Effector memory CD8-positive, alpha-beta T cell (primary cell): ENCODE measurements at regions not wholly inside any gene's neighbourhood (a gene's known extent, or its start where the extent isn't known, plus 50 kb on each side); places are given as distances from the start of the nearest gene placed in this dataset.
"Not testable (repeated sequence)": the region's sequence is repeated elsewhere in the genome, so short reads cannot be mapped to it uniquely, and the experiment has no call there.

Experiments
- ATAC-seq: fragments of 150-1000 bp; cut with Tn5 transposase; replicated peaks from 2 replicates; pipeline ENCODE4 v1.10.0; 2021; ENCODE audit warnings: mild to moderate bottlenecking, moderate library complexity
- DNase-seq, 3 experiments: peaks; one replicate each; pipeline ENCODE4 v3.0.0; 2021
- H3K27ac Mint-ChIP-seq, 2 donors: one replicate each; pipeline ENCODE4 v1.8.0; 2022; ENCODE audit warnings: mild to moderate bottlenecking in 2 of 2, mixed read lengths in 2 of 2, moderate library complexity in 2 of 2
- H3K27me3 Mint-ChIP-seq, 2 donors: one replicate each; pipeline ENCODE4 v1.8.0; 2022; ENCODE audit warnings: mixed read lengths in 2 of 2
- H3K36me3 Mint-ChIP-seq: one replicate; pipeline ENCODE4 v1.8.0; 2022; ENCODE audit warnings: mild to moderate bottlenecking, moderate library complexity, mixed read lengths; ENCODE audit not compliant: insufficient read depth
- H3K4me1 Mint-ChIP-seq, 2 donors: one replicate each; pipeline ENCODE4 v1.8.0; 2022; ENCODE audit warnings: low read depth in 2 of 2, mixed read lengths in 2 of 2
- H3K4me3 Mint-ChIP-seq, 2 donors: one replicate each; pipeline ENCODE4 v1.8.0; 2022; ENCODE audit warnings: mild to moderate bottlenecking in 2 of 2, mixed read lengths in 2 of 2, moderate library complexity in 2 of 2
- H3K9me3 Mint-ChIP-seq, 2 donors: one replicate each; pipeline ENCODE4 v1.8.0; 2022; ENCODE audit warnings: mixed read lengths in 2 of 2

DNA sequence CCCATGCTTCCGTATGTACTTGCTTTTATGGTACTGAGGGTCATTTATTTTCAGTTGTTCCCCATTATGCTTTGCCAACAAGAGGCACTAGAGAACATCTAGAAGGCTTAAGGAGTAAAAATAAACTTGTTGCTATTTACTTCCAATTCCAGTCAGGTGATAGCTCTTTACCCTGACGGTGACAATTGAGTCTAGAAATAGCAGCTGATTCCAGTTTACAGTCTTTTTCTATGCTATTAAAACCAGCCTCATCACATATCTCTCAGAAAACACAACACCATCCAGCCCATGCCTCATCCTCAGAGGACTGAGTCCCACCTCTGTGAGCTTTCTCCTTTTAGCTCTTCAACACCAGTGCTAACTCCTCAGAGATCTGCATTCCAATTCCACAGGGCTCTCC, 327.0 kb downstream of the GPD2 start:
- DNase-seq: no peak
- Mint-ChIP-seq H3K27ac (no peak overlapping the region), H3K9me3 (no peaks in the 10 kb centered on the region), H3K4me3 (no peak overlapping the region), H3K36me3 (no peaks in the 10 kb centered on the region), H3K27me3 (peaks cover 0 to 14% of the 10 kb centered on the region in 2 donors), H3K4me1 (no peaks in the 10 kb centered on the region)
- no peak for ATAC-seq

DNA sequence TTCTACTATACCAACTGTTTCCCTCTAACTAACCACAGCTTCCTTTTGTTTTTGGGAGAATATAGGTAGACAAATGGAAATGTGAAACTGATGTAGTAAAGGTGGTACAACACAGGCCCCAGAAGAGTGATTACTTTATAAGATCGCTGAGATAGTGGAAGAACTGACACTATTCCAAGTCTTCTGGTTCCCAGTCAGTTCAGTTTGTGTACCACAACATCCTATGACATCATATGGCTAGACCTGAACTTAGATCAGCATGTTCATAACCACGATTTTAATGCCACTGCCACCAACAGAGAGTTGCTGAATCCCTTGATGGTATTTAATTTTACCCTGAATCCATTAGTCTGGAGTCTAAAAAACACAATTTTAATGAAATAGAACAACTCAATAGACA, 328.9 kb downstream of the GPD2 start:
- Mint-ChIP-seq H3K4me1 (no peaks in the 10 kb centered on the region), H3K27me3 (peaks cover 0 to 2% of the 10 kb centered on the region in 2 donors), H3K4me3 (no peak overlapping the region), H3K9me3 (peaks cover 1 to 8% of the 10 kb centered on the region in 2 donors), H3K27ac (no peak overlapping the region), H3K36me3 (no peaks in the 10 kb centered on the region)
- no peak for DNase-seq
- ATAC-seq: no peak

DNA sequence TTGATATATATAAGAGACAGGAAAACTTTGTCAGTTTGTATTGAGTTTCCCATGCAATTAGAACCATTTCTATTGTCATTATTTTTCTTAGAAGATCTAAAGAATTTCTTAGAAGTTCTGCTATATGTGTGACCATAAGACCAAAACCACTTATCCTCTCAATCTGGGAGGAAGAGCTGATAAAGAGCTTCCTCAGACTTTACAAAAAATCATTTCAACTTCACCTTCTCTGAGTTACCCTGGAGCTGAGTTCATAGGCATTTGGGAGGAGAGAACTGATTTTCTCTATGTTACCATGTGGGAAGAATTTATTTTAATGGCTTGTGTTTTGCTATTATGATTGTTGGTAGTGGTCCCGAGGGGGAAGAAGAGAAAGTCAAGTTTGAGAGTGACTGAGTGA, 329.3 kb downstream of the GPD2 start:
- Mint-ChIP-seq H3K27ac (no peak overlapping the region), H3K36me3 (no peaks in the 10 kb centered on the region), H3K4me3 (no peak overlapping the region), H3K9me3 (peaks cover 1 to 9% of the 10 kb centered on the region in 2 donors), H3K27me3 (no peaks in the 10 kb centered on the region), H3K4me1 (no peaks in the 10 kb centered on the region)
- ATAC-seq (no peak), DNase-seq (no peak)

DNA sequence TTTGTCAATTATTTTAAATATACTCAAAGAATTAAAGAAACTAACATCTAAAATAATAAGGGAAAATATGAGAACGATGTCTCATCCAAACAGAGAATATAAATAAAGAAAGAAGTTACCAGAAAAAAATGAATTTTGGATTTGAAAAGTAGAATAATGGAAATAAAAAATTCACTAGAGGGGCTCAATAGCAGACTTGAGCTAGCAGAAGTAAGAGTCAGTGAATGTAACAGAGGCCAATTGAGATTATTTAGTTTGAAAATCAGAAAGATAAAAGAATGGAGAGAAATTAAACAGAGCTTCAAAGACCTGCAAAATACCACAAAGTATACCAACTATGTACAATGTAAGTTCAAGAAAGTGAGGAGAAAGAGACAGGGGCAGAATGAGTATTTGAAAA, 333.6 kb downstream of the GPD2 start:
- H3K4me1 Mint-ChIP-seq: no peaks in the 10 kb centered on the region
- ATAC-seq (no peak), DNase-seq (no peak)
- peaks cover 1 to 9% of the 10 kb centered on the region in 2 donors for H3K9me3 Mint-ChIP-seq
- H3K27me3 Mint-ChIP-seq: no peaks in the 10 kb centered on the region
- H3K4me3 Mint-ChIP-seq: no peak overlapping the region
- no peak overlapping the region for H3K27ac Mint-ChIP-seq
- no peaks in the 10 kb centered on the region for H3K36me3 Mint-ChIP-seq

DNA sequence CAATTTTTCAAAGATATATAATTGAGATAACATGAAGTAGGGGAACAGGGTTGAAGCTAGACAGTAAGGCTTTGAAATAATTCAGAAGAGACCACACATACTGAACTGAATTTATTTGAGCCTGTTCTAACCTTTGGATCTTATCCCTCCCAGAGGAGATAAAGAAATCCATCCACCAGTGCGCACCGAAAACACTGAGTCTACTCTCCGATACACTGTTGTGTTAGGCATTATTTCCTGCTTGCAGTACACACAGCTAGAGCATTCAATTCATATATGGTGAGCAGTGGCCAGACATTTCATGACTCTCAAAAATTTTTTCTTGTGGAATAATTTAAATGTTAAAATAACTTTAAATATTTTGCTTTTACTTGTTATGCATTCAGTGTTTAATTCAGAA, 342.7 kb downstream of the GPD2 start:
- H3K27me3 Mint-ChIP-seq: no peaks in the 10 kb centered on the region

DNA sequence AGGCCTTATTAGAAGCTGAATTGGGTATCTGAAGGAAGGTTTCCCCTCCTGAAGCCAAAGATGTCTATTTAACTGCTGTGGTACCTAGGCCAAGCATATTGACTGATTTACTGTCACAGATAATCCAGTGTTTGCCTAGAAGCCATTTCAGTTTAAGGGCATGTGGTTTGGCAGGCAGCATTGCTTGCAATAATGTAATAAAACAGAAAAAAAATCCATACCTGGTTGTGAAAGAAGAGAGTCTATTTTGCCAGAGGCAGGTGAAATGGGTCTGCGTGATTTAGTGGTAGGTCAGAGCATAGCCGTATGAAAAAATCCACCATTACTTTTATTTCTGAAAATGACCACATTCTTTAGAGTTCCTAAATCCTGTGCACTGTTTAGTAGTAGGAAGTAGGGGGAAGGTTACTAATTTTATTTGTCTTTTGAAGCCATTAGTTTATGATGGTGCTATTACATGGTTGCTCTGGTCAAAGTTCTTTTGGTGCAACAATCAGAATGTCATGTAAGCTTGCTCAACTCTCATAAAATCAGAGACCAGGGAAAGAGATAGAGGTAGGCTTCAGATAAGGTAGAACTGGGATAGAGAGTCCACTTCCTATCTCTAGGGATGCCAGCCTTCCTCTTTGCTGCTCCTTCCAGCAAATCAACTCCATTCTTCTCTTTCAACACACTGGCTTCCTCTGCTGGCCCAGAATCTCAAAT, 343.4 kb downstream of the GPD2 start:
- Mint-ChIP-seq H3K27me3 (no peaks in the 10 kb centered on the region), H3K4me1 (no peaks in the 10 kb centered on the region), H3K36me3 (no peaks in the 10 kb centered on the region), H3K4me3 (no peak overlapping the region), H3K27ac (no peak overlapping the region), H3K9me3 (no peaks in the 10 kb centered on the region)
- ATAC-seq (no peak), DNase-seq (no peak)

More for the DNA sequence above, 342.7 kb downstream of the GPD2 start:
- H3K9me3 Mint-ChIP-seq: no peaks in the 10 kb centered on the region
- DNase-seq (no peak), ATAC-seq (no peak)
- no peak overlapping the region for H3K4me3 Mint-ChIP-seq
- H3K27ac Mint-ChIP-seq: no peak overlapping the region
- no peaks in the 10 kb centered on the region for H3K36me3 Mint-ChIP-seq
- no peaks in the 10 kb centered on the region for H3K4me1 Mint-ChIP-seq

DNA sequence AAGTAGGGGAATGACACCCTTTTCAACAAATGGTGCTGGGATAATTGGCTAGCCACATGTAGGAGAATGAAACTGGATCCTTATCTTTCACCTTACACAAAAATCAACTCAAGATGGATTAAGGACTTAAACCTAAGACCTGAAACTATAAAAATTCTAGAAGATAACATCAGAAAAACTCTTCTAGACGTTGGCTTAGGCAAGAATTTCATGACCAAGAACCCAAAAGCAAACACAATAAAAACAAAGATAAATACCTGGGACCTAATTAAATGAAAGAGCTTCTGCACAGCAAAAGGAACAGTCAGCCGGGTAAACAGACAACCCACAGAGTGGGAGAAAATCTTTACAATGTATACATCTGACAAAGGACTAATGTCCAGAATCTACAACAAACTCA, 345.5 kb downstream of the GPD2 start:
- H3K9me3 Mint-ChIP-seq, ATAC-seq, H3K36me3 Mint-ChIP-seq, H3K27ac Mint-ChIP-seq, H3K4me1 Mint-ChIP-seq, H3K4me3 Mint-ChIP-seq, H3K27me3 Mint-ChIP-seq, DNase-seq: not testable (repeated sequence)

DNA sequence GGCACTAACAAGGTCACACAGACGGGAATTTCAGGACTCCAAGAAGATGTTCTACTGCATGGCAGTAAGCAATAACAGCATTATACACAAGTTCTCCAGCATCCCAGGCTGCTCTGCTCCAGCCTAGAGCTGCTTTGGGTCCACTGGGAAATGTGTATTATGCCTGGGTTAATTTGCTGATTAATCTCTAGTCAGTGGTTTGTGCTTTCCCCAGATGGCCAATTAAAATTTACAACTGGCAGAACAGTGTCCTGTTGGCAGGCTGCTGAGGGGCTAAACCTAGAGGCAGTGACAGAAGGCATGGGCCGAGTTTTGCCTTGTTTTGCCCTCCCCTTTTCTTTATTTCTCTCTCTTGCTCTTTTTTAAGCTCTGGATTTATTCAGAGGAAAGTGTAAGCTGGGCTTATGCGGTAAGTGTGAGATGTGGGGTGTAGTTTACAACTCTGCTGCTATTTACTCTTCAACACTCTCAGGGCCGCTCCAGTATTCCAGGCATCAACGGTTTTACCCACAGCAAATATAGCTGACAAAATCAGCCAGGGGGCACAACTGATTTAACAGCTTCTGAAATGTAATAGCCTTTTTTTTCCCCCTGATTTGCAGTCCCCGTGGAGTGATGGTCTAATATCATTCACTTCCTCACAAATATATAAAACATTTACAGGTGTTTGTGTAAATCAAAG, 348.0 kb downstream of the GPD2 start:
- ATAC-seq: no peak
- H3K9me3 Mint-ChIP-seq: peaks cover 0 to 2% of the 10 kb centered on the region in 2 donors
- no peak overlapping the region for H3K27ac Mint-ChIP-seq
- H3K4me1 Mint-ChIP-seq: no peaks in the 10 kb centered on the region
- no peak overlapping the region for H3K4me3 Mint-ChIP-seq
- DNase-seq: no peak
- no peaks in the 10 kb centered on the region for H3K27me3 Mint-ChIP-seq
- no peaks in the 10 kb centered on the region for H3K36me3 Mint-ChIP-seq

DNA sequence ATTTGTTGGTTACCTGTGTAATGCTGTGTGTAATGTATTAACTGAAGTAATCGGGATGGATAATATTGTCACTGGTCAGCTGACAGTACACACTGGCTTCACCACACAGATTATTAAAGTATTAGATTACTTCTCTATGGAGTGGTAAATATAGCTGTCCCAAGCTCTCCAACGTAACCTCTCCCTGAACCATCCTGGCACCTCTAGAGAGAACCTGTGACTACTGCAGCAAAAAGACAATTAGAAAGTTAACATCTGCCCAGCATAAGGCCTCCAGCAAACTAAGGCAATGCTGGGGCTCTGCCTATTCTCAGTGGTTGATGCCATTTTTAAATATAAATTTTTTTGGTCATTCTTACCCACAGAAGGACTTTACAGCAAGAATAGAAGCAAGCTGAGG, 351.3 kb downstream of the GPD2 start:
- no peak overlapping the region for H3K27ac Mint-ChIP-seq
- ATAC-seq: no peak
- peaks cover 0 to 4% of the 10 kb centered on the region in 2 donors for H3K9me3 Mint-ChIP-seq
- DNase-seq: no peak
- H3K27me3 Mint-ChIP-seq: no peaks in the 10 kb centered on the region
- no peaks in the 10 kb centered on the region for H3K4me1 Mint-ChIP-seq
- H3K4me3 Mint-ChIP-seq: no peak overlapping the region
- H3K36me3 Mint-ChIP-seq: no peaks in the 10 kb centered on the region

DNA sequence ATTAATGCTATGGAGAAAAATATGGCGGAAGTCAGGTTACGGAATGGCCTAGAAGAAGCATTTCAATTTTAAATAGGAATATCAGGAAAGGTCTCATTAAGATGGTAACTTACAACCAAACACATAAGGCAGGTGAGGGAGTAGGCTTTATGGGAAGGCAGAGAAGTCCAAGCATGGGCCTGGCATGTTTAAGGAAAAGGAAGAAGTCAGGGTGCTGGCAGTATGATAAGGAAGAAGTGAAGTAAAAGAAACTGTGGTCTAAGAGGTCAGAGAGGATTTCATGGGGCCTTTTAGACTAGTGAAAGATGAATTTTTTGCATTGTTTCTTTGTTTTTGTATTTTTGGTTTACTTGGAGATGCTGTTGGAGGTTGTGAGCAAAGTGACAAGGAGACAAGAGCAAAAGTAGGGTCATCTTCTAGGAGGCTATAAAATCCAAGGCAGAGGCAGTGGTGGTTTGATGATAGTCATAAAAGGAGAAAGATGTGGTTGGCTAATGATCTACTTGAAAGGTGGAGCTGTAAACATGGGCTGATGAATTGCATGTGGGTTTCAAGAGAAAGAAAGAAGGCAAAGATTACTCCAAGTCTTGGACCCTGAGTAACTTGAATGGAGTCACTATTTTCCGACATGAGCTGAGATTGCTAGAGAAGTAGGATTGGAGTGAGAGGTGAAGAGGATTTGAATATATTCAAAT, 354.3 kb downstream of the GPD2 start:
- no peak for DNase-seq
- Mint-ChIP-seq H3K27ac (no peak overlapping the region), H3K9me3 (peaks cover 0 to 4% of the 10 kb centered on the region in 2 donors), H3K36me3 (no peaks in the 10 kb centered on the region), H3K27me3 (no peaks in the 10 kb centered on the region), H3K4me1 (no peaks in the 10 kb centered on the region), H3K4me3 (no peak overlapping the region)
- no peak for ATAC-seq

DNA sequence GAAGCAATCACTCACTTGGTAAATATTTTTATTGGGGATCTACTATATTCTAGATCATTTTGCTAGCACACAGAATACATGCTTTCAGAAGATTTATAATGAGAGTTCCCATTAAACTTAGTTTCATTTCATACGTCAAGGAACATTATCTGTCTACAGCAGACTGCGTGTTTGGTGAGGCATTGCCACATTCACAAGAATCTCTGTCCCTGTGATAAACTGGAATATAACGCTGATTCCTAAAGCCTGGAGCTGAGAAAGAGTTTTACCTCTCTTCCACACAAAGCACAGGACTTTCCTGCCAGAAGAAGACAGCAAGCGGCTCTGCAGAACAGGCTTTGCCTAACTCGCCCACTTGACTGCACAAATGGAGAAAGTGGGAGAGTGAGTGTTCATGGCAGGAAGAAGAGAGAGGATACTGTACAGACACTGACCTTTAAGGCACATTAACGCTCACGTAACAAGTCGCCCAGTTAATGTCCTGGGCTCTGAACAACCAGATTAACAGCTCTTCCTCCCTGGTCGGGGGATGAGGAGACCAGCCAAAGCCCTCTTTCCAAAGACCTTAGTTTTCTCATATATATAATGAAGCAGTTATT, 356.2 kb downstream of the GPD2 start:
- no peaks in the 10 kb centered on the region for H3K27me3 Mint-ChIP-seq
- no peak overlapping the region for H3K27ac Mint-ChIP-seq
- DNase-seq (no peak), ATAC-seq (no peak)
- H3K4me3 Mint-ChIP-seq: no peak overlapping the region
- no peaks in the 10 kb centered on the region for H3K36me3 Mint-ChIP-seq
- H3K4me1 Mint-ChIP-seq: no peaks in the 10 kb centered on the region
- H3K9me3 Mint-ChIP-seq: peaks cover 0 to 1% of the 10 kb centered on the region in 2 donors

DNA sequence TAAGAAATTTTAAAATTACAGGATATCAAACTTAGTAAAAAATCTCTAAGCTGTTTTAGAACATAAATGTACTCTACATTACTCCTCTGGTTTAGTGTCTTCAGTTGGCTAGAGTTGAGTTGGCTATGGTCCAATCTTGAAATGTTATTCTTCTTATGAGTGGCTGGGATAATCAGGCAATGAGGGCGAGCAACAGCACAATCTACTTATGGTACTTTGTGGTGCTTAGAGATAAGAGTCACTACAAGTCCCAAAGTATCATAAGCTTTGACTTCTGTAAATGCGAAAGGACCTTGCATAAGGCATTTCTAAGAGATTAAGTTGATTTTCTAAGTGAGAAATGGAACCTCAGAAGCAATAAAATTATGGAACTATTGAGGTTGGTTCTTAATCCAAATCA, 361.7 kb downstream of the GPD2 start:
- no peak overlapping the region for H3K4me3 Mint-ChIP-seq
- peaks cover 0 to 2% of the 10 kb centered on the region in 2 donors for H3K27me3 Mint-ChIP-seq
- ATAC-seq (no peak), DNase-seq (no peak)
- H3K36me3 Mint-ChIP-seq: no peaks in the 10 kb centered on the region
- H3K9me3 Mint-ChIP-seq: no peaks in the 10 kb centered on the region
- H3K4me1 Mint-ChIP-seq: no peaks in the 10 kb centered on the region
- H3K27ac Mint-ChIP-seq: no peak overlapping the region

DNA sequence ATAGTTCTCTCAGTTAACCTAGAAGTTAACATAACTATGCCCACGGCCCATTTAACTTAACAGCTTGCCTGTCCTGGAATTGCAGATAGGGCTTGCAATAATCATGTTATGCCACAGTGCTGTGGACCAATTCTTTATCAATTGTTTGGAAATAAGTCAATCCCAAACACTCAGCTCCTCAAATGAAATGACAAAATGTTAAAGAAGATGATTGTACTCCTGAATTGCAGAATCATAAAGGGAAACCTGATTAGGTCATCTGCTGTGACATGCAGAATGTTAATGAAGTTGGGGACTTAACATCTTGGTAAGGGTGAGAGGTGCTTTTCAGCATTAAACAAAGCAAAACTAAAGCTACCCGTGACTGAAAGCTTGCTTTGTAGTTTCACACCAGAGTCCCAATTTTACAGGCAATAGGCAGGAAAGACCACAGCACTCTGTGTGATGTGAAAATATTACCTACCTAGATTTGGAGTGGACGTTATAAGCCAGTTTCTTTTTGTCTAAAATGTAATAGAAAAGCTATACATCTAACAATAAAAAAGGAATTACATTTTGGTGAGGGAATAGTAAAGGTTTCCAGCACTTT, 364.0 kb downstream of the GPD2 start:
- peaks cover 6 to 11% of the 10 kb centered on the region in 2 donors for H3K27me3 Mint-ChIP-seq
- no peak for DNase-seq
- ATAC-seq: no peak
- peaks cover 0 to 3% of the 10 kb centered on the region in 2 donors for H3K4me1 Mint-ChIP-seq
- no peak overlapping the region for H3K4me3 Mint-ChIP-seq
- H3K36me3 Mint-ChIP-seq: no peaks in the 10 kb centered on the region
- peaks cover 0 to 2% of the 10 kb centered on the region in 2 donors for H3K9me3 Mint-ChIP-seq
- H3K27ac Mint-ChIP-seq: no peak overlapping the region
